ENCODE measurements at regions not wholly inside any gene's neighbourhood (a gene's known extent, or its start where the extent isn't known, plus 50 kb on each side); places are given as distances from the start of the nearest gene placed in this dataset.

- H3K36me3 Mint-ChIP-seq (ENCODE audit: unreplicated experiment) = no peaks in the 10 kb centered on the region
- H3K9me3 Mint-ChIP-seq (ENCODE audit: unreplicated experiment) = no peaks in the 10 kb centered on the region
- DNase-seq (ENCODE audit: extremely low spot score, unreplicated experiment) = no peak
- H3K27me3 Mint-ChIP-seq (ENCODE audit: unreplicated experiment) = no peaks in the 10 kb centered on the region
- no peaks in the 10 kb centered on the region for H3K4me1 Mint-ChIP-seq (ENCODE audit: unreplicated experiment)
- H3K27ac Mint-ChIP-seq (ENCODE audit: unreplicated experiment) = no peak overlapping the region
- H3K4me3 Mint-ChIP-seq (ENCODE audit: unreplicated experiment) = no peak overlapping the region
- TF ChIP-seq CTCF (IDR thresholded peaks at IDR 0.05) = no peak
Measured at GRCh38 chr9:84499969-84500582, 159.5 kb upstream of the SLC28A3 start.

- no peak for DNase-seq (ENCODE audit: extremely low spot score, unreplicated experiment)
- no peak overlapping the region for H3K27ac Mint-ChIP-seq (ENCODE audit: unreplicated experiment)
- no peaks in the 10 kb centered on the region for H3K27me3 Mint-ChIP-seq (ENCODE audit: unreplicated experiment)
- no peak for TF ChIP-seq CTCF (IDR thresholded peaks at IDR 0.05)
- H3K9me3 Mint-ChIP-seq (ENCODE audit: unreplicated experiment) = peaks cover 1% of the 10 kb centered on the region
- H3K36me3 Mint-ChIP-seq (ENCODE audit: unreplicated experiment) = no peaks in the 10 kb centered on the region
- no peaks in the 10 kb centered on the region for H3K4me1 Mint-ChIP-seq (ENCODE audit: unreplicated experiment)
- no peak overlapping the region for H3K4me3 Mint-ChIP-seq (ENCODE audit: unreplicated experiment)
Measured at GRCh38 chr9:84500826-84501225, 160.3 kb upstream of the SLC28A3 start.

GRCh38 chr9:84501587-84501986 is 161.0 kb upstream of the SLC28A3 start:
- no peaks in the 10 kb centered on the region for H3K36me3 Mint-ChIP-seq (ENCODE audit: unreplicated experiment)
- H3K4me1 Mint-ChIP-seq (ENCODE audit: unreplicated experiment) = no peaks in the 10 kb centered on the region
- no peak for TF ChIP-seq CTCF (IDR thresholded peaks at IDR 0.05)
- H3K9me3 Mint-ChIP-seq (ENCODE audit: unreplicated experiment) = peaks cover 3% of the 10 kb centered on the region
- no peak overlapping the region for H3K4me3 Mint-ChIP-seq (ENCODE audit: unreplicated experiment)
- no peak overlapping the region for H3K27ac Mint-ChIP-seq (ENCODE audit: unreplicated experiment)
- H3K27me3 Mint-ChIP-seq (ENCODE audit: unreplicated experiment) = no peaks in the 10 kb centered on the region
- no peak for DNase-seq (ENCODE audit: extremely low spot score, unreplicated experiment)

- H3K9me3 Mint-ChIP-seq (ENCODE audit: unreplicated experiment) = peaks cover 3% of the 10 kb centered on the region
- H3K27ac Mint-ChIP-seq (ENCODE audit: unreplicated experiment) = no peak overlapping the region
- H3K27me3 Mint-ChIP-seq (ENCODE audit: unreplicated experiment) = no peaks in the 10 kb centered on the region
Measured at GRCh38 chr9:84502066-84502465, 161.5 kb upstream of the SLC28A3 start.

GRCh38 chr9:84504360-84504759 is 163.8 kb upstream of the SLC28A3 start:
- Mint-ChIP-seq H3K4me3 (ENCODE audit: unreplicated experiment) (no peak overlapping the region), H3K27me3 (ENCODE audit: unreplicated experiment) (no peaks in the 10 kb centered on the region), H3K4me1 (ENCODE audit: unreplicated experiment) (no peaks in the 10 kb centered on the region), H3K36me3 (ENCODE audit: unreplicated experiment) (no peaks in the 10 kb centered on the region), H3K27ac (ENCODE audit: unreplicated experiment) (no peak overlapping the region), H3K9me3 (ENCODE audit: unreplicated experiment) (peaks cover 9% of the 10 kb centered on the region)
- no peak for TF ChIP-seq CTCF (IDR thresholded peaks at IDR 0.05)
- DNase-seq (ENCODE audit: extremely low spot score, unreplicated experiment) = no peak

More at GRCh38 chr9:84502066-84502465, 161.5 kb upstream of the SLC28A3 start:
- Mint-ChIP-seq H3K4me1 (ENCODE audit: unreplicated experiment) (no peaks in the 10 kb centered on the region), H3K4me3 (ENCODE audit: unreplicated experiment) (no peak overlapping the region), H3K36me3 (ENCODE audit: unreplicated experiment) (no peaks in the 10 kb centered on the region)
- DNase-seq (ENCODE audit: extremely low spot score, unreplicated experiment) = no peak
- TF ChIP-seq CTCF (IDR thresholded peaks at IDR 0.05) = no peak
